T-helper 2 cell treated with Interferon-gamma antibody and Interleukin-4, amounts not matched to agents 5 μg/mL and 100 μg/mL, for 36 hours (primary cell): ENCODE measurements at regions not wholly inside any gene's neighbourhood (a gene's known extent, or its start where the extent isn't known, plus 50 kb on each side); places are given as distances from the start of the nearest gene placed in this dataset.

Experiments
- DNase-seq: peaks from one replicate; pipeline ENCODE4 v3.0.0; 2021; ENCODE audit warnings: low spot score
- H3K27ac Mint-ChIP-seq: one replicate; pipeline ENCODE4 v1.8.0; 2021; ENCODE audit warnings: mild to moderate bottlenecking, mixed read lengths
- H3K27me3 Mint-ChIP-seq: one replicate; pipeline ENCODE4 v1.8.0; 2021; ENCODE audit warnings: low read depth, mixed read lengths
- H3K36me3 Mint-ChIP-seq: one replicate; pipeline ENCODE4 v1.8.0; 2021; ENCODE audit warnings: low read depth, mixed read lengths
- H3K4me1 Mint-ChIP-seq: one replicate; pipeline ENCODE4 v1.8.0; 2021; ENCODE audit warnings: low read depth, mixed read lengths
- H3K4me3 Mint-ChIP-seq: one replicate; pipeline ENCODE4 v1.8.0; 2022; ENCODE audit warnings: mild to moderate bottlenecking, moderate library complexity, mixed read lengths
- H3K9me3 Mint-ChIP-seq: one replicate; pipeline ENCODE4 v1.8.0; 2021; ENCODE audit warnings: mixed read lengths

- Mint-ChIP-seq H3K9me3 (no peaks in the 10 kb centered on the region), H3K27ac (no peak overlapping the region), H3K36me3 (no peaks in the 10 kb centered on the region), H3K4me1 (no peaks in the 10 kb centered on the region), H3K27me3 (peaks cover 28% of the 10 kb centered on the region), H3K4me3 (no peak overlapping the region)
- no peak for DNase-seq
Measured at GRCh38 chr3:193977622-193978021, 158.3 kb upstream of the HES1 start.

DNA sequence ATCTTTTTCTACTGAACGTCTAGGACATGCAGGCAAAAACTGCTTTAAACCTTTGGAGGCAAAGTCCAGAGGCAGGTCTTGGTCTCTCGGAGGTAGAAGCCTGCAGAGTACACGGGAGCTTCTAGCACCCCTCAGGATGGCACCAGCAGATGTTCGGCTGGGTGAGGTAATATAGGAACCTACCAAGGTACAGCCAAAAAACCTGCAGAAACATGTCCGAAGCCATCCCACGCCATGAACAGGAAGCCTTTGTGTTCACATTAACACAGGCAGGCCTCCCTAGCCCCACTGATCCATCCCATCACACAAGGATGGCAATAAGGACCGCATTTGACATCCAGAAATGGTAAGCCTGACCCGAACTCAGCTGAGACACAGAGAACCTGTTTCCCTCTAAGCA lies 157.9 kb upstream of the HES1 start:
- H3K27ac Mint-ChIP-seq: no peak overlapping the region
- no peak for DNase-seq
- H3K4me1 Mint-ChIP-seq: no peaks in the 10 kb centered on the region
- peaks cover 24% of the 10 kb centered on the region for H3K27me3 Mint-ChIP-seq
- no peaks in the 10 kb centered on the region for H3K36me3 Mint-ChIP-seq
- no peak overlapping the region for H3K4me3 Mint-ChIP-seq
- H3K9me3 Mint-ChIP-seq: no peaks in the 10 kb centered on the region

GRCh38 chr3:193978486-193978885 lies 157.5 kb upstream of the HES1 start:
- peaks cover 23% of the 10 kb centered on the region for H3K27me3 Mint-ChIP-seq
- H3K27ac Mint-ChIP-seq: no peak overlapping the region
- no peaks in the 10 kb centered on the region for H3K9me3 Mint-ChIP-seq
- H3K4me1 Mint-ChIP-seq: no peaks in the 10 kb centered on the region
- no peak for DNase-seq
- no peak overlapping the region for H3K4me3 Mint-ChIP-seq
- H3K36me3 Mint-ChIP-seq: no peaks in the 10 kb centered on the region

- no peak for DNase-seq
- Mint-ChIP-seq H3K36me3 (no peaks in the 10 kb centered on the region), H3K9me3 (no peaks in the 10 kb centered on the region), H3K4me3 (no peak overlapping the region), H3K4me1 (no peaks in the 10 kb centered on the region), H3K27ac (no peak overlapping the region), H3K27me3 (peaks cover 20% of the 10 kb centered on the region)
Measured at GRCh38 chr3:193980326-193980725, 155.6 kb upstream of the HES1 start.

- Mint-ChIP-seq H3K4me3 (no peak overlapping the region), H3K27ac (no peak overlapping the region), H3K27me3 (peaks cover 22% of the 10 kb centered on the region), H3K9me3 (no peaks in the 10 kb centered on the region), H3K36me3 (no peaks in the 10 kb centered on the region), H3K4me1 (no peaks in the 10 kb centered on the region)
- DNase-seq: no peak
Measured at GRCh38 chr3:193980905-193981304, 155.0 kb upstream of the HES1 start.

- H3K27me3 Mint-ChIP-seq: peaks cover 27% of the 10 kb centered on the region
- no peaks in the 10 kb centered on the region for H3K9me3 Mint-ChIP-seq
- H3K4me1 Mint-ChIP-seq: no peaks in the 10 kb centered on the region
- H3K36me3 Mint-ChIP-seq: no peaks in the 10 kb centered on the region
- H3K4me3 Mint-ChIP-seq: no peak overlapping the region
- DNase-seq: no peak
- no peak overlapping the region for H3K27ac Mint-ChIP-seq
Measured at GRCh38 chr3:193981504-193981903, 154.4 kb upstream of the HES1 start.

DNA sequence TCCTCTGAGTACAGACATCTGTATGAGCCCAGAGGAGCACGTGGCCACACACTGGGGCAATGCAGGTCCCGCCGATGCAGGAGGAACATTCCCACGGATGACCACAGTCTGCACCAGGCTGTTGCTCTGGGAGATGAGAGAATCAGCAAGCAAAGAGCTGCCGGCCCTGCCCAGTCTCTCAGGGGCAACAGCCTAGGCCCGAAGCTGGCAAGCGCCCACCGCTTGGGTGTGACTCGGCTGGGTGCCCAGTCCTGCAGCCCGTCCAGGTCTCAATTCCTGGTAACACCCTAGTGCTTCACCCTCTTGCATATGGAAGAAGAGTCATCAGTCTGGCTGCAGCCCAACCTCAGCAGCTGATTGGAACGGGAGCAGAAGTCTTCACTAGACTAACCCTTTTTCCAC lies 153.7 kb upstream of the HES1 start:
- no peaks in the 10 kb centered on the region for H3K36me3 Mint-ChIP-seq
- no peak overlapping the region for H3K27ac Mint-ChIP-seq
- peaks cover 31% of the 10 kb centered on the region for H3K27me3 Mint-ChIP-seq
- no peak for DNase-seq
- H3K4me3 Mint-ChIP-seq: no peak overlapping the region
- no peaks in the 10 kb centered on the region for H3K9me3 Mint-ChIP-seq
- no peaks in the 10 kb centered on the region for H3K4me1 Mint-ChIP-seq

DNA sequence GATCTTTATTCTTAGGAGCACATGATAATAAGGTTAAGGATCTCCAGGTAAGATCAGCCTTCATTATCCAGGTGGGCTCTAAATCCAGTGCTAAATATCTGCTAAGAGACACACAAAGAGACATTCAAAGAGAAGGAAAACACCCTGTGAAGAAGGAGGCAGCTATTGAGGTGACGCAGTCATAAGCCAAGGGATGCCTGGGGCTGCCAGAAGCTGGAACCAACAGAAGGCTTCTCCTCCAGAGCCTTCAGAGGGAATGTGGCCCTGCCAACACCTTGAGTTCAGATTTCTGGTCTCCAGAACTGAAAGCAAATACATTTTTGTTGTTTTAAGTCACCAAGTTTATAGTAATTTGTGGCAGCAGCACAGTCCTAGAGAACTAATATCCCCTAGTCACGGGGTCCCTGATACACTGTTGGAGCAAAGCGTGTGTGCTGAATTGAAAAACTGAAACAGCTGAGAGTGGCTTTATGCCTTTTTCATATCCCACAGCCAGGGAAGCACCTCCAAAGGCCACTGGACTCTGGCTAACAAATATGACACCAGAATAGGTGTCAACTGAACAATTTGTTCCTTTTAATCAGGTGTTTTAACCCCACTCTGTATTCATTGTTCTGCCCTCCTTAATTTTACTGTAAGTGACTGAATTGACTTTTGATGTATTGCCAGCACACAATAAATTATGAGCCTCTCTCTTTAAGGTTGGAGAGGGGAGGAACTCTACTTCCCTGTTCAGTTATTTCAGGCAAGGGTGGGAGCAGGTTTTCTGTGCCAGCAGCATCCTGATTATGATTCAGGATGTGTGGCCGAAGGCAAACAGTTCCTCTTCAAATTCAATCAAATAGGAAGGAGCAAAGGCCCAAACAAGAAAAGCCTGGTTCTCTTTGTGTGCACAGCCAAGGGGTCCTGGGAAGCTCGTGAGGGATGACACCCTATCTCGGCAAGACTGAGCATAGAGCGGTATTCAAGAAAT lies 151.8 kb upstream of the HES1 start:
- Mint-ChIP-seq H3K9me3 (no peaks in the 10 kb centered on the region), H3K27me3 (peaks cover 38% of the 10 kb centered on the region), H3K4me3 (no peak overlapping the region), H3K4me1 (no peaks in the 10 kb centered on the region), H3K27ac (no peak overlapping the region), H3K36me3 (no peaks in the 10 kb centered on the region)
- DNase-seq: no peak

DNA sequence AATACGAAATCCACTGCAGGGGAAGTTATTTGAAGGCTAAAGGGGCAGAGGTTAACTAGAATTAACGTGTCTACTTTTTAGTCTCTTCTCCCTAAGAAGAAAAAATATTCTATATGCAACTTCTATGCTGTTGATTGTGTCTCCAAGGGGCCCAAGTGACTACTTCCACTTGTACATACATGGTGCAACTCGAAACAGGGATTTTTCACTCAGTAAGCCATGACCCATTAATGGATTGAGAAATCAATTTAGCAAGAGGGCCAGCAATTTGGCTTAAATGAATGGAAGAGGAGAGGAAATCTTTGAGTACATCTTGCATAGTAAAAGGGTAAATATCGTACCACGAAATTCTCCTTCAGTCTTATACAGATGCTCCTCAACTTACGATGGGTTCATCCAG lies 151.1 kb upstream of the HES1 start:
- Mint-ChIP-seq H3K27ac (no peak overlapping the region), H3K4me3 (no peak overlapping the region), H3K36me3 (no peaks in the 10 kb centered on the region), H3K9me3 (no peaks in the 10 kb centered on the region), H3K27me3 (peaks cover 40% of the 10 kb centered on the region), H3K4me1 (no peaks in the 10 kb centered on the region)
- DNase-seq: no peak

DNA sequence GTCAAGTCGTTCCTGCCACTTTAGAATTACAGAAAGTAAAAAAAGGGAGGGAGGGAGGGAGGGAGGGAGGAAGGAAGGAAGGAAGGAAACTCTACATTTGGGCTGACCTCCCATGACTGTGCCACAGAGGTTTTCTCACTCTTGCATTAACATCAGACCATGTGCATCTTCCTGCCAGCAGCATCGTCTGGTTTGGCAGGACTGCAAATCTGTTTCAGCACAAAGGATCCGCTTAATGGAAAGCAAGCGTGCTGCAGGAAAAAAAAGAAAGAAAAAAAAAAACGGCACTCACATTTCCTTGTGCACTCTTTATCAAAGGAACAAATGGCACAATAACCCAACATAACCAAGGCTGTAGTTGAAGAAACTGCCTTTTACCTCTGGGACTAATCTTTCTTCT lies 148.8 kb upstream of the HES1 start:
- DNase-seq: no peak
- peaks cover 39% of the 10 kb centered on the region for H3K27me3 Mint-ChIP-seq
- H3K9me3 Mint-ChIP-seq: no peaks in the 10 kb centered on the region

GRCh38 chr3:193989186-193989585 lies 146.8 kb upstream of the HES1 start:
- DNase-seq: no peak
- no peaks in the 10 kb centered on the region for H3K4me1 Mint-ChIP-seq
- no peak overlapping the region for H3K4me3 Mint-ChIP-seq
- no peak overlapping the region for H3K27ac Mint-ChIP-seq
- H3K36me3 Mint-ChIP-seq: no peaks in the 10 kb centered on the region
- no peaks in the 10 kb centered on the region for H3K9me3 Mint-ChIP-seq
- peaks cover 44% of the 10 kb centered on the region for H3K27me3 Mint-ChIP-seq

More for the DNA sequence above, 148.8 kb upstream of the HES1 start:
- Mint-ChIP-seq H3K27ac (no peak overlapping the region), H3K36me3 (no peaks in the 10 kb centered on the region), H3K4me3 (no peak overlapping the region), H3K4me1 (no peaks in the 10 kb centered on the region)

DNA sequence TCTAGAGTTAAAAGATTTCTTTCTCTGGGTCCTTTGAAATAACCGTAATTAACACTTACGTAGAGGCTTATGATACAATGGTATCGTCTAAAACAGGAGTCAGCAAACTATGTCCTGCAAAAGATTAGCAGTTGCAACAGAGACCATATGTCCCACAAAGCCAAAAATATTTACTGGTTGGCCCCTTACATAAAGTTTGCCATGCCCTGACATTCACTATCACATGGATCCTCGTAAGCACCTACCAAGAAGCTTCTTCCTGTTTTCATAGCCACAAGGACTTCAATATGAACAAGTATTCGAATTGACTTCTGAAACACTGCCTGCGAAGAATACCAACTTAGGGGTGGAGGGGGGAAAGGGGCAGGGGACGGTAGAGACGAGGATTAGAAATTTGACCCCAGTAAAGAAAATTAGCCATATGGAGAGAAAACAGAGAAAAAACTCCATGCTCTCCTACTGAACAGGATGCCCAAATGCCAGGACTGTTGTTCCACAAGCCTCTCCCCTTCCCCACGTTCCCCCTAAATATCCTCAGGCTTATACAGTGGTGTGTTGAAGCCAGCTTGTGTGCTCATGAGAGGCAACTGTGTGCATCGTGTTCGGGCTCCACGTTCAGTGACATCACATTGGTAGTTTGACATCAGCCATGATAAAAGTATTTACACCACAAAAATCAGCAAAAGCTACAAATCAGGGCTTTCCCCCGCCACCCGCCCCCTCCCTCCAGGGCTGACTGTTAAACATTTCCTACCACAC lies 144.1 kb upstream of the HES1 start:
- H3K36me3 Mint-ChIP-seq: no peaks in the 10 kb centered on the region
- H3K27me3 Mint-ChIP-seq: peaks cover 34% of the 10 kb centered on the region

DNA sequence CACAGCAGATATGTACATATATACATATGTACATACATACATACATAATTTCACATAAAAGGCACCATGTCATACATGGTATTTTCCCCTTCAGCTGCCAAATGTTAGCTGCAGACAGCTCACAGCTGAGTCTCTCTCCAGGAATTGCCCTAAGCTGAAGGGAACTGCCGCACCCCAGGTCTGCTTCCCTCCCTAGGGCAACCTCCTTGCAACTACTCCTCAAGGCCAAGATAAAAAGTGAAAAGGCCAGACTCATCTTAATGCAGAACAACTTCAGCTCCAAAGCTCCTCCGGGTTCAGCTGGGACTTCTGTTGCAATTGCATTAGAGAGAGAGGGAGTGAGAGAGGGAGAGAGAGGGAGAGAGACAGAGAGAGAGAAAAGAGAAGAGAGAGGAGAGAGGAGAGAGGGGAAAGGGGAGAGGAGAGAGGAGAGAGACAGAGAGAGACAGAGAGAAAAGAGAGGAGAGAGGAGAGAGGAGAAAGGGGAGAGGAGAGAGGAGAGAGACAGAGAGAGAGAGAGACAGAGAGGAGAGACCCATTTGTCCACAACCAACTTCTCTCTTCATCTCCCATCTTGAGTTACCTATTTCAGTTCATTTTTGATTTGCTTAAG lies 143.4 kb upstream of the HES1 start:
- Mint-ChIP-seq H3K4me3 (no peak overlapping the region), H3K4me1 (no peaks in the 10 kb centered on the region), H3K9me3 (no peaks in the 10 kb centered on the region), H3K27ac (no peak overlapping the region), H3K36me3 (no peaks in the 10 kb centered on the region), H3K27me3 (peaks cover 34% of the 10 kb centered on the region)
- DNase-seq: no peak

More for the DNA sequence above, 144.1 kb upstream of the HES1 start:
- no peak for DNase-seq
- Mint-ChIP-seq H3K4me1 (no peaks in the 10 kb centered on the region), H3K27ac (no peak overlapping the region), H3K9me3 (no peaks in the 10 kb centered on the region), H3K4me3 (no peak overlapping the region)

- peaks cover 31% of the 10 kb centered on the region for H3K27me3 Mint-ChIP-seq
- no peak overlapping the region for H3K4me3 Mint-ChIP-seq
- H3K36me3 Mint-ChIP-seq: no peaks in the 10 kb centered on the region
- no peaks in the 10 kb centered on the region for H3K4me1 Mint-ChIP-seq
- H3K27ac Mint-ChIP-seq: no peak overlapping the region
- H3K9me3 Mint-ChIP-seq: no peaks in the 10 kb centered on the region
- no peak for DNase-seq
Measured at GRCh38 chr3:193996221-193996620, 139.7 kb upstream of the HES1 start.
